GM21390 (cell line): ENCODE measurements at regions not wholly inside any gene's neighbourhood (a gene's known extent, or its start where the extent isn't known, plus 50 kb on each side); places are given as distances from the start of the nearest gene placed in this dataset.

Experiments
- ATAC-seq: cut with Tn5 transposase; IDR thresholded peaks from one replicate; pipeline ENCODE4 v1.9.1; 2021; ENCODE audit not compliant: unreplicated experiment

GRCh38 chr6:97563529-97563928, 280.5 kb upstream of the MMS22L start:
- no peak for ATAC-seq

- no peak for ATAC-seq
Observed at GRCh38 chr6:97572943-97573342, 289.9 kb upstream of the MMS22L start.

GRCh38 chr6:97586344-97586743, 303.3 kb upstream of the MMS22L start:
- peak; percentile 60 for ATAC-seq

GRCh38 chr6:97591955-97592354, 308.9 kb upstream of the MMS22L start:
- ATAC-seq, result no peak

- ATAC-seq, result no peak
Observed at GRCh38 chr6:97594844-97595243, 311.8 kb upstream of the MMS22L start.

- no peak for ATAC-seq
Observed at GRCh38 chr6:97621111-97621510, 338.1 kb upstream of the MMS22L start.

- no peak for ATAC-seq
Observed at GRCh38 chr6:97626671-97627441, 343.8 kb upstream of the MMS22L start.

GRCh38 chr6:97629180-97629579, 346.2 kb upstream of the MMS22L start:
- ATAC-seq, result no peak

GRCh38 chr6:97630604-97631003, 347.6 kb upstream of the MMS22L start:
- no peak for ATAC-seq

GRCh38 chr6:97632341-97632740, 349.3 kb upstream of the MMS22L start:
- no peak for ATAC-seq

- ATAC-seq, result no peak
Observed at GRCh38 chr6:97639702-97640101, 356.7 kb upstream of the MMS22L start.

GRCh38 chr6:97644353-97644752, 361.3 kb upstream of the MMS22L start:
- ATAC-seq, result no peak

GRCh38 chr6:97645757-97646156, 362.7 kb upstream of the MMS22L start:
- no peak for ATAC-seq

GRCh38 chr6:97653076-97653475, 370.1 kb upstream of the MMS22L start:
- no peak for ATAC-seq

GRCh38 chr6:97653517-97653916, 370.5 kb upstream of the MMS22L start:
- ATAC-seq, result no peak

- no peak for ATAC-seq
Observed at GRCh38 chr6:97654674-97655073, 371.7 kb upstream of the MMS22L start.

GRCh38 chr6:97656236-97656635, 373.2 kb upstream of the MMS22L start:
- no peak for ATAC-seq

- ATAC-seq, result no peak
Observed at GRCh38 chr6:97656706-97657350, 373.8 kb upstream of the MMS22L start.

GRCh38 chr6:97658090-97658489, 375.1 kb upstream of the MMS22L start:
- ATAC-seq, result no peak

- ATAC-seq, result no peak
Observed at GRCh38 chr6:97663252-97663651, 380.2 kb upstream of the MMS22L start.

- no peak for ATAC-seq
Observed at GRCh38 chr6:97665446-97665845, 382.4 kb upstream of the MMS22L start.

GRCh38 chr6:97666889-97667288, 383.9 kb upstream of the MMS22L start:
- ATAC-seq, result no peak

GRCh38 chr6:97668716-97669115, 385.7 kb upstream of the MMS22L start:
- peak; percentile 40 for ATAC-seq
